ENCODE measurements at regions not wholly inside any gene's neighbourhood (a gene's known extent, or its start where the extent isn't known, plus 50 kb on each side); places are given as distances from the start of the nearest gene placed in this dataset.
"Not testable (repeated sequence)": the region's sequence is repeated elsewhere in the genome, so short reads cannot be mapped to it uniquely, and the experiment has no call there.

GRCh38 chr1:245025525-245025924 is 129.3 kb upstream of the KIF26B start:
- no peak for DNase-seq (ENCODE audit: low spot score)

- DNase-seq (ENCODE audit: low spot score): no peak
Measured at GRCh38 chr1:245023222-245023621, 131.6 kb upstream of the KIF26B start.

- no peak for DNase-seq (ENCODE audit: low spot score)
Measured at GRCh38 chr1:245019910-245020486, 134.8 kb upstream of the KIF26B start.

GRCh38 chr1:245016700-245017099 is 138.1 kb upstream of the KIF26B start:
- DNase-seq (ENCODE audit: low spot score): no peak

GRCh38 chr1:245015031-245015430 is 139.8 kb upstream of the KIF26B start:
- DNase-seq (ENCODE audit: low spot score): no peak

GRCh38 chr1:245014247-245015029 is 140.3 kb upstream of the KIF26B start:
- no peak for DNase-seq (ENCODE audit: low spot score)

- DNase-seq (ENCODE audit: low spot score): no peak
Measured at GRCh38 chr1:245010018-245010614, 144.7 kb upstream of the KIF26B start.

GRCh38 chr1:245008761-245009160 is 144.4 kb upstream of the HNRNPU start:
- no peak for DNase-seq (ENCODE audit: low spot score)

- no peak for DNase-seq (ENCODE audit: low spot score)
Measured at GRCh38 chr1:245007852-245008251, 143.5 kb upstream of the HNRNPU start.

- DNase-seq (ENCODE audit: low spot score): no peak
Measured at GRCh38 chr1:245003246-245003645, 138.9 kb upstream of the HNRNPU start.

- no peak for DNase-seq (ENCODE audit: low spot score)
Measured at GRCh38 chr1:245001252-245001651, 136.9 kb upstream of the HNRNPU start.

- no peak for DNase-seq (ENCODE audit: low spot score)
Measured at GRCh38 chr1:245000872-245001188, 136.5 kb upstream of the HNRNPU start.

GRCh38 chr1:244999644-245000043 is 135.3 kb upstream of the HNRNPU start:
- DNase-seq (ENCODE audit: low spot score): not testable (repeated sequence)

- no peak for DNase-seq (ENCODE audit: low spot score)
Measured at GRCh38 chr1:244998717-244999346, 134.5 kb upstream of the HNRNPU start.

GRCh38 chr1:244995602-244996400 is 131.5 kb upstream of the HNRNPU start:
- DNase-seq (ENCODE audit: low spot score): no peak

GRCh38 chr1:244992833-244993232 is 128.5 kb upstream of the HNRNPU start:
- DNase-seq (ENCODE audit: low spot score): no peak

GRCh38 chr1:244989813-244990212 is 125.5 kb upstream of the HNRNPU start:
- DNase-seq (ENCODE audit: low spot score): peak; percentile 73

GRCh38 chr1:244988521-244988920 is 124.2 kb upstream of the HNRNPU start:
- DNase-seq (ENCODE audit: low spot score): peak; percentile 30

GRCh38 chr1:244980605-244981004 is 116.3 kb upstream of the HNRNPU start:
- DNase-seq (ENCODE audit: low spot score): no peak

GRCh38 chr1:244974550-244974949 is 110.2 kb upstream of the HNRNPU start:
- no peak for DNase-seq (ENCODE audit: low spot score)

- DNase-seq (ENCODE audit: low spot score): no peak
Measured at GRCh38 chr1:244974106-244974505, 109.8 kb upstream of the HNRNPU start.

GRCh38 chr1:244971552-244972216 is 107.3 kb upstream of the HNRNPU start:
- peak; percentile 52 for DNase-seq (ENCODE audit: low spot score)

Measured in kidney capillary endothelial cell (primary cell).